Heart left ventricle (tissue), 16 donors: ENCODE measurements at regions not wholly inside any gene's neighbourhood (a gene's known extent, or its start where the extent isn't known, plus 50 kb on each side); places are given as distances from the start of the nearest gene placed in this dataset.

Source experiments
- ATAC-seq, 4 donors: fragments of 200-7000 bp; cut with Tn5 transposase; one replicate each; pipeline ENCODE4 v1.9.1; 2020 to 2022; ENCODE audit warnings: moderate library complexity in 4 of 4, mild to moderate bottlenecking in 3 of 4, moderate number of reproducible peaks in 1 of 4
- DNase-seq, 5 donors: peaks; one replicate each; pipeline ENCODE4 v3.0.0-alpha.2; 2020
- H3K27ac ChIP-seq, 12 donors: fragments of 200-600 bp; sonication (generic) in 4 of 12; one replicate each; pipeline versions ENCODE4 v1.5.0 to v1.8.0; 2016 to 2022; ENCODE audit warnings: mild to moderate bottlenecking in 2 of 12
- H3K27me3 ChIP-seq, 9 donors: fragments of 200-600 bp; sonication (generic) in 2 of 9; one replicate each; pipeline versions ENCODE4 v1.5.1 to v1.8.0; 2016 to 2022; ENCODE audit warnings: mild to moderate bottlenecking in 3 of 9
- H3K36me3 ChIP-seq, 9 donors: fragments of 200-600 bp; sonication (generic) in 2 of 9; one replicate each; pipeline versions ENCODE4 v1.5.0 to v1.8.0; 2018 to 2022; ENCODE audit warnings: mild to moderate bottlenecking in 2 of 9
- H3K4me1 ChIP-seq, 12 donors: fragments of 200-600 bp; sonication (generic) in 4 of 12; one replicate each; pipeline versions ENCODE4 v1.5.0 to v1.8.0; 2016 to 2022; ENCODE audit warnings: mild to moderate bottlenecking in 3 of 12
- H3K4me3 ChIP-seq, 12 donors: fragments of 200-600 bp; sonication (generic) in 4 of 12; one replicate each; pipeline versions ENCODE4 v1.5.0 to v1.8.0; 2017 to 2022; ENCODE audit warnings: mild to moderate bottlenecking in 9 of 12, moderate library complexity in 4 of 12
- H3K9me3 ChIP-seq, 12 donors: fragments of 200-600 bp; sonication (generic) in 4 of 12; one replicate each; pipeline versions ENCODE4 v1.5.0 to v1.8.0; 2016 to 2022; ENCODE audit warnings: mild to moderate bottlenecking in 1 of 12
- POLR2A ChIP-seq, 2 donors: fragments of 450-650 bp; IDR thresholded peaks; one replicate each; pipeline ENCODE4 v1.6.1; 2017; ENCODE audit warnings: antibody characterized with exemption in 2 of 2, mild to moderate bottlenecking in 2 of 2, moderate library complexity in 2 of 2
- WGBS, 4 donors: extraction: QIAGEN DNeasy Blood & Tissue Kit in 2 of 4; methylation state at CpG; one replicate each; pipeline versions ENCODE4 v1.1.5 to v1.1.7; 2013 to 2018; 5-methylcytosine and 5-hydroxymethylcytosine counted together
- intact Hi-C, 10 donors: fragments of 100-400 bp; cut with DNase I; formaldehyde crosslinking; loops; one replicate each; pipeline versions ENCODE4 v1.11.1 to v1.14.2; 2022
- TF ChIP-seq, protein P1 (sequence below), 12 donors: fragments of 200-600 bp; sonication (generic) in 4 of 12; IDR thresholded peaks; one replicate each; pipeline versions ENCODE4 v1.5.0 to v1.8.0; 2018 to 2022; ENCODE audit warnings: antibody characterized with exemption in 12 of 12, mild to moderate bottlenecking in 5 of 12
- donor health status: ischemic (EF 13 %, LVEDD 7.1; RV severe dilation, severe dysfunction).
- donor health status: healthy with polysubstance abuse.
- donor health status: DM: no; HTN: yes; CAD: no.
- donor health status: DM: no; HTN: no; CAD: no.
- donor health status: ischemic (EF 25% LVEDD 6.9; RV normal size, moderate dysfunction).
- donor health status: ischemic (EF 25% LVEDD 5.7; RV mildly dilated, moderate dysfunction).
- donor health status: healthy.
- donor health status: DM: yes; HTN: yes; CAD: no.
- donor health status: ischemic (EF 35%, LVEDD 5.7; RV mildly dilated, moderate dysfunction).
- donor health status: nonischemic (EF 11% LVEDD 7.7; RV severe dilation, severe dysfunction).
- donor health status: DM: yes; HTN: yes; CAD: no.
- donor health status: PGD.
- donor health status: ischemic (EF 29% LVEDD 5.4; RV normal size, mild dysfunction).
- donor health status: nonischemic (EF 23%, LVEDD 6.1; RV moderate dilation, normal function).

DNA sequence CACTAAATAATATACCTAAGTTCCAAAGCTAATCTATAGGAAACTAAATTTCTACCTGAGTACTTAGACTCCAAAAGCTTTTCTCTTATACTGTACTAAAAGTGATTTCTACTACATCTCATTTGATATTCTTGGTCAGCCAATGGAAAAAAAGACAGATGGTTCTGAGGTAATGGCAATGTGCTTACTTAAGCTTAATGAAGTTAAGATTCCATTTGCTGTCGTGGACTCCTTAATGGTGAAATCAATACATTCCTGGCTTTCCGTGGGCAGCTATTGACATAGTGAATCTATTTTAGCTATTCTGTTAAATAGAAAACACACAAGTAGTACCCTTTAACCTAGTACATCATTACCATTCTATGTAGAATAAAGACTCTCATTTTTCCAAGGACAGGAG lies 1825.6 kb upstream of the CDH9 start:
- Histone ChIP-seq H3K36me3 (no peaks in the 10 kb centered on the region), H3K9me3 (peaks cover 0 to 4% (median 0%) of the 10 kb centered on the region in 12 donors), H3K4me3 (no peak overlapping the region), H3K4me1 (no peaks in the 10 kb centered on the region), H3K27ac (no peak overlapping the region), H3K27me3 (no peaks in the 10 kb centered on the region)
- TF ChIP-seq POLR2A (IDR thresholded peaks at IDR 0.05) = no peak
- TF ChIP-seq, protein P1, sequence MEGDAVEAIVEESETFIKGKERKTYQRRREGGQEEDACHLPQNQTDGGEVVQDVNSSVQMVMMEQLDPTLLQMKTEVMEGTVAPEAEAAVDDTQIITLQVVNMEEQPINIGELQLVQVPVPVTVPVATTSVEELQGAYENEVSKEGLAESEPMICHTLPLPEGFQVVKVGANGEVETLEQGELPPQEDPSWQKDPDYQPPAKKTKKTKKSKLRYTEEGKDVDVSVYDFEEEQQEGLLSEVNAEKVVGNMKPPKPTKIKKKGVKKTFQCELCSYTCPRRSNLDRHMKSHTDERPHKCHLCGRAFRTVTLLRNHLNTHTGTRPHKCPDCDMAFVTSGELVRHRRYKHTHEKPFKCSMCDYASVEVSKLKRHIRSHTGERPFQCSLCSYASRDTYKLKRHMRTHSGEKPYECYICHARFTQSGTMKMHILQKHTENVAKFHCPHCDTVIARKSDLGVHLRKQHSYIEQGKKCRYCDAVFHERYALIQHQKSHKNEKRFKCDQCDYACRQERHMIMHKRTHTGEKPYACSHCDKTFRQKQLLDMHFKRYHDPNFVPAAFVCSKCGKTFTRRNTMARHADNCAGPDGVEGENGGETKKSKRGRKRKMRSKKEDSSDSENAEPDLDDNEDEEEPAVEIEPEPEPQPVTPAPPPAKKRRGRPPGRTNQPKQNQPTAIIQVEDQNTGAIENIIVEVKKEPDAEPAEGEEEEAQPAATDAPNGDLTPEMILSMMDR (IDR thresholded peaks at IDR 0.05) = no peak
- ATAC-seq (no peak), DNase-seq (no peak)
- WGBS, 4 donors = 75 to 81% (median 78%) methylated on average over 2 of the region's 2 CpGs
- intact Hi-C loops = no loop called here

DNA sequence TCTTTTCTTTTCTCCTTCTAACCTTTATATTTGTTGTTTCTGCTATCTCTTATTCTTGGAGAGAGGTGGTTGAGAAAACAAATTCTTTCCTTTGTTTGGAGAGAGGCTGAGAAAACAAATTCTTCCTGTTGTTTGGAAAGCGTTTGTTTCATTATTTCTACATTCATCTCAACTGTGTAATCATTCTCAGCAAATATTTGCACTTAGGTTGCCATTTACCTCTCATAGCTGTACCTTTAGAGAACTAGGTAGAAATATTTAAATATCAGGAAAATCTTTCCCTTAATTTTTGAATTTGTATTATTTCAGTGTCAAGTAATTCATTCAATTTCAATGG lies 1824.4 kb upstream of the CDH9 start:
- WGBS, 4 donors = 58 to 68% (median 65%) methylated on average over 1 of the region's 1 CpG
- TF ChIP-seq, protein P1 (IDR thresholded peaks at IDR 0.05) = no peak
- no peak for TF ChIP-seq POLR2A (IDR thresholded peaks at IDR 0.05)
- H3K4me3 ChIP-seq = no peak overlapping the region
- DNase-seq = no peak
- H3K36me3 ChIP-seq = no peaks in the 10 kb centered on the region
- no peak overlapping the region for H3K27ac ChIP-seq
- H3K4me1 ChIP-seq = no peaks in the 10 kb centered on the region
- peaks cover 0 to 4% (median 0%) of the 10 kb centered on the region in 12 donors for H3K9me3 ChIP-seq
- H3K27me3 ChIP-seq = no peaks in the 10 kb centered on the region
- ATAC-seq = no peak
- intact Hi-C loops = no loop called here

DNA sequence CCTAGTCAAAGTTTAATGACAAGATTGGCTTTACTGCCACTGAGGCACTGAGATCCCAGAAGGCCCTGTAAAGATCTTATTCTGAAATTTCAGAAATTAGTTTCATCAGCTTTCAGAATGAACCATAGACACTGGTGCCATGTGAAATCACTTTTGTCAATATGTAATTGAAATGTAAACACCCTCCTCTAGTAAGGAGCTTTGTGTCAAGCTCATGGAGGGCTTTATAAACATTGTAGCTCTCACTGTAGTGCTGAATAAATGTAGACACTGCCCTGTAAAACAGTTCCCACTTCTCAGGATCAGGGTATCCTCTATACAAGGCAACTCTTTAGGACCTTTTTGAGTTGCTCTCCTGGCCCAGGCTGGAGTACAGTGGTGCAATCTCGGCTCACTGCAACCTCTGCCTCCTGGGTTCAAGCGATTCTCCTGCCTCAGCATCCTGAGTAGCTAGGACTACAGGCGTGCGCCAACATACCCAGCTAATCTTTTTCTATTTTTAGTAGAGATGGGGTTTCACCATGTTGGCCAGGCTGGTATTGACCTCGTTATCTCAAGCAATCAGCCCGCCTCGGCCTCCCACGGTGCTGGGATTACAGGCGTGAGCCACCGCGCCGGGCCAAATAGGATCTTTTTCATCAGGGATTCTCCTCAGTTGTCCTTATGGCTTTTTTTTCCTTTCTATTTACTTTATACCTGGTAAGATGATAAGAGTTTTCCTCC lies 1823.9 kb upstream of the CDH9 start:
- DNase-seq = peak in 1 of 5 donors; percentile 47

DNA sequence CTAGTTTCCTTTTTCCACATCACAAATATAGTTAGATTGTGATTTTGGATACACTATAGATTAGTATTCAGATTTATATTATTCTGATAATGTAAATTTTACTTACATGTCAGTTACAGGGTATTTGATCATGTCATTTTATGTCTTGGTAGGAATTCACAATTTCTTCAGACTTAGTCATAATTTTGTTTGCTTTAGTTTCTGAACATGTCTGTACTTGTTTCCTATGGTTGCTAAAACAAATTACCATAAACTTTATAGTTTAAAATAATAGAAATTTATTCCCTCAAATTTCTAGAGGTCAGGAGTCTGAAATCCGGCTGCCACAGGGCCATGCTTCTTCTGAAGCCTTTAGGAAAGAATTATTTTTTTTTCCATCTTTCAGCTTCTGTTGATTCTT lies 1817.2 kb upstream of the CDH9 start:
- Histone ChIP-seq H3K9me3 (peaks cover 0 to 11% (median 0%) of the 10 kb centered on the region in 12 donors), H3K36me3 (no peaks in the 10 kb centered on the region), H3K4me1 (no peaks in the 10 kb centered on the region), H3K27me3 (no peaks in the 10 kb centered on the region), H3K27ac (no peak overlapping the region), H3K4me3 (no peak overlapping the region)
- 54 to 69% (median 65%) methylated on average over 1 of the region's 1 CpG for WGBS, 4 donors
- TF ChIP-seq, protein P1 (IDR thresholded peaks at IDR 0.05) = no peak
- no peak for TF ChIP-seq POLR2A (IDR thresholded peaks at IDR 0.05)
- intact Hi-C loops = no loop called here
- ATAC-seq (no peak), DNase-seq (no peak)

More for the DNA sequence above, 1823.9 kb upstream of the CDH9 start:
- Histone ChIP-seq H3K4me3 (no peak overlapping the region), H3K4me1 (no peaks in the 10 kb centered on the region), H3K27ac (no peak overlapping the region), H3K36me3 (no peaks in the 10 kb centered on the region), H3K27me3 (no peaks in the 10 kb centered on the region), H3K9me3 (peaks cover 0 to 5% (median 0%) of the 10 kb centered on the region in 12 donors)
- TF ChIP-seq, protein P1 (IDR thresholded peaks at IDR 0.05) = no peak
- TF ChIP-seq POLR2A (IDR thresholded peaks at IDR 0.05) = no peak
- WGBS, 4 donors = 77 to 82% (median 79%) methylated on average over 12 of the region's 12 CpGs
- no peak for ATAC-seq
- intact Hi-C loops = no loop called here
